Fibroblast of skin of left quadriceps (primary cell): ENCODE measurements at regions not wholly inside any gene's neighbourhood (a gene's known extent, or its start where the extent isn't known, plus 50 kb on each side); places are given as distances from the start of the nearest gene placed in this dataset.
A peak's percentile ranks its signal among the peaks of the same experiment; 100 is the strongest.

Source experiments
- DNase-seq, 2 experiments: peaks; one replicate each; pipeline ENCODE4 v3.0.0-alpha.2; 2013; ENCODE audit warnings: low read depth in 2 of 2

DNA sequence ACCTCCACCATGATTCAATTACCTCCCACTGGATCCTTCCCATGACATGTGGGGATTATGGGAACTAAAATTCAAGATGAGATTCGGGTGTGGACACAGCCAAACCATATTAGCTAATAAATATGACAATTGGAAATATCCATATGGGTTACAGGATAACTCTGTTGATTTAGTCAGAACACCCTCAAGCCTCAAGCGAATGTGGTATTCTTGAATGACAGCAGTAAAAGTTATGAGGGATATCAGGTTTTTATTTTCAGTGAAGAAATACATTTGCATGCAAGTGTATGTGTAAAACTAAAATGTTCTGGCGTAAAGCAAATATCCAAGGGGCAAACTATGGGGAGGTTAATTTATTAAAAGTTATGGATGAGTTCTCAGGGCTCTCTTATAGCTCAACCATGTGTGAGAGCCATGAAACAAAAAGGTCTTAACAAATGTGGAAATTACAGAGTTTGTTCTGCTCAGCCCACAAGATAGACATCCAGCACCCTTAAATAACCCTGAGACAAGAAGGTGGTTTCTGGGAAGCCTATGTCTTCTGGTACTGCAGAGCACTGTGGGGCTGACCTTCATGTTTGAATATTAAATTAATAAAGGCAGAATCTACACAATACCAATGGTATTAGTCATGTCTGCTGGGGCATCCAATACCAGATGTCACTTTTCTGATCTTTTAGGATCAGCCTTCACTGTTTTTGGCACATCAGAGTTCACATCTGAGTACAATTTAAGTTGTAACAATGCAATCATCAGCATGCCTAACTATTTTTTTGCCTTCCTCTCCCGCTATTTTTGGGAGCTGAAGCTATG, 370.5 kb upstream of the RSPO3 start:
- DNase-seq = peak; percentile 75 to 78

GRCh38 chr6:126753606-126754005, 364.9 kb upstream of the RSPO3 start:
- DNase-seq = no peak

GRCh38 chr6:126761854-126762253, 356.6 kb upstream of the RSPO3 start:
- DNase-seq = no peak

DNA sequence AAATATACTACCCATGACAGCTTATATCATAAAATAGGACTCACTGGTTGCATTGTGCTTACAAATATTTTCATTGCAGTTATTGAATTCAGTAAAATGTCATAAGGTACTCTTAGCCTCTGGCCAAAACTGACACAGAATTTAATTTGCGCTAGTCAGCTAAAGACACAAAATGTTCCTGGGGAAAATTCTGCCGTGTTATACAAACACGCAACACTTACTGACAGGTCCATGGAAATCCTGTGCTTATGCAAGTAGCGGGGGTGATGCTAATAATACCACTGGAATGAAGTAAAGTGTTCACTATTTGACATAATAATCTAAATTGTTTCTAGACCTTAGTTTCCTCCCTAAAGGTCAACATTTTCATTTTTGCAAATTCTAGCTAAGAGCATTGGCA, 354.4 kb upstream of the RSPO3 start:
- no peak for DNase-seq

- no peak for DNase-seq
Observed at GRCh38 chr6:126764671-126765070, 353.8 kb upstream of the RSPO3 start.

DNA sequence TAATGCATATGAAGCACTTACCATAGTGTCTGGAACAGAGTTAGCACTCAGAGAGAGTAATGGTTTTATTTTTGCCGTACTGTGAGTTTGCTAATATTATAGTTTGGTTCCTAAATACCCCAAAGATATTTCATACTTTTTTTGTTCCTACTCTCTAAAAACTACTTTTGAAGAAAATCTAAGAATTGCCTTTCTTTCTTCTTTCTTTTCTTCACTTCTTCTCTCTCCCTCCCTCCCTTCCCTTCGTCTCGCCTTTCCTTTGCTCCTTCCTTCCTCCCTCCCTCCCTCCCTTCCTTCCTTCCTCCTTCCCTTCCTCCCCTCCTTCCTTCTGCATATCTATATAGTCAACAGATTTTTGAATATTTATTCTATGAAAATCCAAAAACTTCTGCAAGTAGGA, 351.7 kb upstream of the RSPO3 start:
- DNase-seq = no peak

- no peak for DNase-seq
Observed at GRCh38 chr6:126767711-126768110, 350.8 kb upstream of the RSPO3 start.

- DNase-seq = no peak
Observed at GRCh38 chr6:126770176-126770575, 348.3 kb upstream of the RSPO3 start.

GRCh38 chr6:126773112-126773805, 345.2 kb upstream of the RSPO3 start:
- no peak for DNase-seq

DNA sequence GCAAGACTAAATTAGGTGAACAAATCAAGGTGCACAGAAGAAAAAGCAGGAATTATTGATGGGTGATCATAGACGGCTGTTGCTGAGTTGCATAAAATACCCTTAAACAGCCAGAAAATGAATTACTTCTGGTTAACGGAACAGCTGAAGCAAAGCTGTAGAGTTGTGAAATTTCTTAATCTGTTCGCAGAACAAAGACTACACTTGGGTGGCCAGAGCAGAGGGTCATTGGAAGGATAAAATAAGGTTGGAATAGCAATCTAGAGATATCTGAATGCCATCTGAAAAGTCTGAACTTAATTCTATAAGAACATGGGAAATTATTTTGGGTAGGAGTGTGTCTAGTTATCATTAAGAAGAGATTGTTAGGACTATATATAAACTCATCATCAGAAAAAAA, 339.1 kb upstream of the RSPO3 start:
- no peak for DNase-seq

DNA sequence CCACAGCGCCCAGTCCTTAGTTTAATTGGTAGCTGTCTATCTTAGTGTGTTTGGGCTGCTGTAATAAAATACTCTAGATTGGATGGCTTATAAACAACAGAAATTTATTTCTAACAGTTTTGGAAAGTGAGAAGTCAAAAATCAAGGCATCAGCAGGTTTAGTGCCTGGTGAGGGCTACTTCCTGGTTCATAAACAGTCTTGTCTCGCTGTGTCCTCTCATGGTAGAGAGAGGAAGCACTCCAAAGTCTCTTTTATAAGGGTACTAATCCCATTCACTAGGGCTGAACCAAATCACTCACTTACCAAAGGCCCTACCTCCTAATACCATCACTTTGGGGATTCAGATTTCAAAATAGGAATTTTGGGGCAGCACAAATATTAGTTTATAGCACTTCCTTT, 336.9 kb upstream of the RSPO3 start:
- no peak for DNase-seq

GRCh38 chr6:126784161-126784790, 334.2 kb upstream of the RSPO3 start:
- DNase-seq = no peak

DNA sequence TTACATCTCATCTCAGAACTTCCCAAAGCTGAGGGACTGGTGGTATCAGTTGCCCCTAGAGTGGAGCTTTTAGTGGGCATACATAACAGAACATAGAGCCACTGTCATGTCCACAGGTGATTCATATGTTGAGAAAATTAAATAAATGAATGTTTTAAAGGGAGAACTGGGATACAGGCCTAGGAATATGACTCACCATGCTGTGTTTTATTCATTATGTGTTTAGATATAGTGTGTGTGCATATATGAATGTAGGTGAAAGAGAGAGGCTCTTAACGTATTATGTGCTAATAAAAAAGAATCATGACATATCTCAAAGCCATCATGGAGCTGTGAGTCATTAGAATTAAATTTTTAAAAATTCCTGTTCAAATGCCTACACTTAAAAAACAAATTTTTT, 332.2 kb upstream of the RSPO3 start:
- DNase-seq = no peak

- no peak for DNase-seq
Observed at GRCh38 chr6:126787635-126788034, 330.8 kb upstream of the RSPO3 start.

DNA sequence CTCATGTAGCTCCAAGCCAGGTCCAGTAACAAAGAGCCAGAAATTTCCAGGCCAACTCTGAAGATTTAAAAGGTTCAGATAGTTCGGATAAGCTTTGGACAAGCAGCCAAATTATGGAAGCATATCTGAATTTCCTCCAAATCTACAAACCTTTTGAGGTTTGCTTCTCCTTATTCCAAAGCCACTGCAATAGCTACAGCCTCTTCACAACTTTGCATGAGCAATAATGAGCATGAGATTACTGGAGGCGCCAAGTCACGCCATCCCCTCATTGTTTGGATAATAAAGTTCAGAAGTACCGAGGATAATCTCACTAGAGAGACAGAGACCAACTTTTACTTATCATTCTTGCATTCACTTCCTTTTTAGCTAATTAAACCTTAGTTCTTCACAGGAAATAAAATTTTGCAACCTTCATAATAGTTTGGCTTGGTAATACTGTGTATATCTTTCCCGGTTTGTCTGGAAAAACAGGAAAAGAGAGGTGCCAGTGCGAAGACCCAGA, 329.6 kb upstream of the RSPO3 start:
- DNase-seq = no peak

DNA sequence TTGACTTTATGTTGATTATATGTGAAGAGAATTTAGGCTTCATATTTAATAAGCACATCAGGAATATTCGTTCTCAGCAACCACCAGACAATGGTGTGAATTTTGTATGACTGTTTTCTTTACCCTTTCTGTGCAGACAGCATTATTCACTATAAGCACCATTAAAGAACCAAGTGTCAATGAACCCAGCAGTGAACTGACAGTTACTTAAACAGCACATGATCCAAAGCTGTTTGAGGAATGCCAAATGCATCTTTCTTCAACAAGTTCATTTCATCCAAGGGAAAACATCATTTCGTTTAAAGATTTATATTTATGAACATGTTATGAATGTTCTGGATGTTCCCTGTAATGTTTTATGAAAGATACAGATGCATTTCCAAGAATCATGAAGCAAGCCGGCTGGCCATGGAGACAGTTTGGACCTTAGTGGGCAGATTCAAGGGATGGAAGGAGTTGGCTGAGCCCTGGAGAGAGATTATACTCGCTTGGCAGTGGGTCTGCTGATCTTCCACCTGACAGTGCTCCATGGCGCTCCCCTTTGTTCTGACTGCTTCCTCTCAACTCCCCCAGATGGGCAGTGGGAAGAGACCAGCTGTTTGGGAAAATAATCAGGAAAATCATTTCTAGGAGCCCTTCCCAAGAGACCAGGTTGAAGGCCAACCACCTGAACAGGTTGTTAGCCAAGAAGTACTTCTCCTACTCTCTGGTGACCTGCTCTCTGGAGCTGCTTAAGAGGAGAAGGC, 326.0 kb upstream of the RSPO3 start:
- no peak for DNase-seq

DNA sequence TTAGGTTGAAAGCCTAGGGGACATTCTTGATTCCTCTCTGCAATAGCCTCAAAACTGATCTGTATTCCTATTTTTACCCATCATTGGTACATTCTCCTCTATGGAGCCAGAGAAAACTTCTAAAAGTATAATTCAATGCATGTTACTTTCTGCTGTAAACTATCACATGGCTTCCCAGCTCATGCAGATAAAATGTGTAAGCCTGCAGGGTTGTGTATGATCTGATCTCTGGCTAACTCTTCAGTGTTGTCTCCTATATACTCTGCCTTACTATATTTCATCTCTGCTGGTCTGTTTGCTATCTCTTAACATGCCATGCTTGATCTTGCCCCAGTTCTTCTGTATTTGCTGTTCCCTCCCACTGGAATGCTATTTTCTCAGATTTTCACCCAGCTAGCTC, 323.3 kb upstream of the RSPO3 start:
- DNase-seq = no peak

GRCh38 chr6:126797981-126798380, 320.5 kb upstream of the RSPO3 start:
- peak; percentile 32 to 35 for DNase-seq

DNA sequence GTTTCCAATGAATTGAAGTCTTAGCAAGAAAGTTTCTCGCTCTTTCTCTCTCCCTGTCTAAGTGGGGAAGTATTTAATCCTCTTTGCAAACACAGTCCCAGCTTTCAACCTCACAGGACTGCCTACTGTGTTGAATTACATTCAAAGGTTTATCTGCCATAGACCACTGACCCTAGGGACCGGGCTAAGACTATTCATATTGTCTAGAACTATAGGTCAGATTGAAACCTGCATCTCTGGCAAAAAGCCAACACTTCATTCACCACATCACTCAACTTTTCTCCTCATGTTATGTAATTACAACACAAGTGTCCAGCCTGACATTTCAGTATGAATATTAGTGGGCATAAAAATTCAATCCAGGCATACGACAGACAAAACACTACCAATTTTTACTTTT, 314.7 kb upstream of the RSPO3 start:
- no peak for DNase-seq

DNA sequence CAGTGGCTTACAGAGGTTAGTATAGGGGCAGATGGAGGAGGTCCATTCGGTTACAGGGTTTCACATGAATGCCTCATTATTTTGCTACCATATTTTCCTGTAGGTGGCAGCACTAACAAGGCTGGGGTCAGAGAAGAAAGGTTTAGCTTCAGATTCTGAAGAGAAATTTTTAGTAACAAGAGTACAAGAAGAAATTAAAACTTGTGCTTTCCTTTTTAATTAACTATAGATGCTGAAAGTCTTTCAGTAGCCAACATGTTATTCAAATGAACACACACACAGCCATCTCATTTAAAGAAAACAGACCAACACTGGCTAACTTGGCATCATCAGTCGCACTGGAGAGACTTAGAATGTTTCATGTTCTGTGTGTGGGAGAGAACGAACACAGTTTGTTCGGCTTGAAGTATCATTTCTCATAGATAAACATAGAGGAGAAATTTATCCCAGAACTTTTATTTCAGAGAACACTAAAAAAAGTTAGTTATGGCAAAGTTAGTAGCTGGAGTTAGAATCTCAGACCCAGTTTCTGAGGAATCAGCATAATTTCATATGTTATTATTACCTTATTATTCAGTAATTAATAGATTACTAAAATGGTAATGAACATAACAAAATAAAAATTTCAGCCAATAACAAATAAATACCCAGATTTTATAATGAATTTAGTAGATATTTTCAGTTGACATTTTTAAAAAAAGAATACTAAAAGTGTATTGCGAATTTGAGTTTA, 314.0 kb upstream of the RSPO3 start:
- peak; percentile 36 to 38 for DNase-seq

DNA sequence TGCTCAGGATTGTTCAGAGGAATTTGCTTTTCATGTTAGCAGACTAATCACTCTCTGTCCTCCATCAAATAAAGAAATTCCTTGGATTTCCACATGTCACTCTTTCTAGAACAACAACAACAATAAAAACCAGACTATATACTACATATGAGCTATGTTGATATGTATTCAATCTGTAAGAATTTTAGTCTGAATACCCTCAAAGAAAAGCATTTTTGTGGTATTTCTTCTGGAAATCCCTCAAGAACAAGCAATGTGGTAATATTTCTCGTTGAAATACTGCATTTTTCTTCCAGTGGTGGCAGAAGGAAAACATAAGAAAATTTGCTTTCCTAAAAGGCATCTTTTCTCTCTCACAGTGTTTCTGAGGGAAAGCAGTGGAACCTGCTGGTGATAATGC, 312.6 kb upstream of the RSPO3 start:
- peak; percentile 39 to 42 for DNase-seq
